GM21360 (cell line): ENCODE measurements at regions not wholly inside any gene's neighbourhood (a gene's known extent, or its start where the extent isn't known, plus 50 kb on each side); places are given as distances from the start of the nearest gene placed in this dataset.
"Not testable (repeated sequence)": the region's sequence is repeated elsewhere in the genome, so short reads cannot be mapped to it uniquely, and the experiment has no call there.

ENCODE experiments used
- ATAC-seq: cut with Tn5 transposase; IDR thresholded peaks from one replicate; pipeline ENCODE4 v1.9.1; 2021; ENCODE audit warnings: mild to moderate bottlenecking, moderate library complexity; ENCODE audit not compliant: unreplicated experiment

DNA sequence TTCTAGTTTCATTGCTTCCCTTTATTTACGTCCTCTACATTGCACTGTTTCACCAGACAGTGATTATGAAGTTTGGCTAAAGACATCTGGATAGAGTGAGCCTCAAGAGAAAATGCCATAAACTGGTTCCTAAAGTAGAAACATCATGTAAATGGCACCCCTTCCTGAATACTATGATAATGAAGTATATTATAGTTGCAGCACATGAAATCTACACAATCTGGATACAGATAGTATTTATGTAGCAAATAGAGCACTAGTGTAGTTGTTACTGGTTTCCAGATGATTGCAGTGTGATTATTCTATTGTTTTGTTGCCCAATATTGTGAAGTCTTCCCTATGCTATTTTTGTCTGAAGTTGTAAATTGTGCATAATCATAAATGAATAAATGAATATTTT, 2786.9 kb upstream of the PCDH20 start:
- ATAC-seq: no peak

DNA sequence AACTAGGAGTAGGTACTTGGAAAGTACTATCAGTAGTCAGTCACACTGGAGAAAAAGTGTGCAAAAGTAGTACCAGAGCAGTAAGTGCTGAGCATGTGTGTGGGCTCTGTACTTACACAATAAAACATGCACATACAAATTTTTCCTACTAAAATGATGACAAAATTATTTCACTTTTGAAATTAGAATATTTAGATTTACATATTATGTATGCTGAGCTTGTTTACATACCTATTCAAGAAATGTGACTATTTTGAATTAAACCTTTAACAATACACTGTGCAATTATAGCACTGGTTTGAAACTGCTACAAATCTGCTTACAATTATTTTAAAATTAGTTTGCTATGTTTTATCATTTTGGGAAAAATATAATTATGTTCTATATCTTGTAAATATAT, 2781.6 kb upstream of the PCDH20 start:
- no peak for ATAC-seq

DNA sequence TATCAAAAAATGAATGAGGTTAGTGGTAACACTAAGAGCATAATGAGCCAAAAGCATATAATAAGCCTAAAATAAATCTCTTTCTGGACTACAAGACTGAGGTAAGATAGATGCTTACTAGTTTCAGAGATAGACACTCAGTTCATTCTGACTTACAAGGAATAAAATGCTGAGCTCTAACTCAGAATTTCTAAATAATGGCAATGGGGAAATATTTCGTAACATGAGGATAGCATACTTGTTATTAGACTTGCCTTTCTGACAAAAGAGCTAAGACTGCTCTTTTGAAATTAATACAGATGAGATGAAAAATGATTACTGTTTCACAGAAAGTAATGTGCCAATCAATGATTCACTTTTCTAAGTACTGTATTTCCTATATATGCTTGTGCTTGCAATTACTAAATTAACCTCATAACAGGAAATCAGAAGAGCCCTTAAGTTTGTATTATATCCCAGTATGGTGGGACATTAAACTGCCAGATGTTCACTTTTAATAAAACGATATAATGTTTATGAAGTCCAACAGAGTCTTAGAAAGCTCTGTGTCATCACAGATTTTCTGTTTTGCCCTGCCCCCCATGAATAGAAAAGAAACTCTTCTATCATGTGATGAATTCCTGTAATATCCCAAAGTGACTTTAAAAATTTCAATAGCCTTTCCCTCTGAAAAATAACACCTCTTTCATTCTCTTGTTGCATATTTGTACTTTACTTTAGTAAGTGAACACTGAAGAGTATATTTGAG, 2771.0 kb upstream of the PCDH20 start:
- ATAC-seq: no peak

DNA sequence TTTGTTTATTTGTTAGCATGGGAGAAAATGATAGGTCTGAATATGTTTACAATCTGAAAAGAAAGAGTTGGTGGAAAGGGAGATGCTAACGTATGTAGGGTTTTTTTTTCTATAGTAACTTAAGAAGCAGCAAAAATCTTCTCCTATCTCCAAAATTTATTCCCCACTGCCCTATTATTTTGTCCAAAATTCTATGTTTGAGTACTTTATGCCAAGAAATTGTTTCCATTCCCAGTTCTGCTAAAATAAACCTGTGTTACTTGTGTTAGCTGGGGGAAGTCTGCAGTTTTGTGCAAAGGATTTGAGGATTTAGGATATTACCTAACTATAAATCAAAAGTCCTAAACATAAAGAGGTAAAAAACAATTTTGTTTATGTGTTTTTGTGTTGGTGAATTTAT, 2770.4 kb upstream of the PCDH20 start:
- no peak for ATAC-seq

DNA sequence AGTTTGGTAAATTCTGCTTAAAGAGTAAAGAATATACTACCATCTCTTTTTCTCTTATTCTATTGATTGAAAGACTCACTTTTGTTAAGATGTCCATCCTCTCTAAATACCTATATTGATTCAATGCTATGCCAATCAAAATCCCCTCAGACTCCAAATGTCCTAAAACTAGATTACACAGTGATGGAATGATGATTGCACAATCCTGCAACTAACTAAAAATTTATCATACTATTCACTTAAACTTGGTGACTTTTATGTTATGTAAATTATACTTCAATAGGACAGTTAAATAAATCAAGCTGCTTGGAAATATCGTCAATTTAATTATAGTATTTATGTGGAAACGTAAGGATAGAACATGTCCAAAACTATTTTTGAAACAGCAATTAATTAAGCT, 2765.1 kb upstream of the PCDH20 start:
- ATAC-seq: no peak

DNA sequence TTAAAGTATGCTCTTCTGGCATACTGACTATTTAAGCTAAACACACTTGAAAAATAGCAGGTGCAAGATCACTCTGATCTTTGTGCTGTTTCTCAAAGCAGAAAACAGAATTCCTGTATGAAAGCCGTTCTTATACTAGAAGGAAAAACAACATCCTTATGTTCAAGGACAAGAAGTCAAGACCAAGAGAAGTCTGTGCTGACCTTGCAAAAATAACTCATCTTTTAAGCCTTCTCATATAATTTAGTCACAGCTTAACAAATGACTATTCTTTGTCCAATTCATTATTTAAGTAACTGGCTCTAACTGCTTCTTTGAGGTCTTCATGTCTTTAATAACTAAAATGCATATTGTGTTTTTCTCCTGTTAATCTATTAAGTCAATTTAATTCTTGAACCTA, 2750.2 kb upstream of the PCDH20 start:
- no peak for ATAC-seq

DNA sequence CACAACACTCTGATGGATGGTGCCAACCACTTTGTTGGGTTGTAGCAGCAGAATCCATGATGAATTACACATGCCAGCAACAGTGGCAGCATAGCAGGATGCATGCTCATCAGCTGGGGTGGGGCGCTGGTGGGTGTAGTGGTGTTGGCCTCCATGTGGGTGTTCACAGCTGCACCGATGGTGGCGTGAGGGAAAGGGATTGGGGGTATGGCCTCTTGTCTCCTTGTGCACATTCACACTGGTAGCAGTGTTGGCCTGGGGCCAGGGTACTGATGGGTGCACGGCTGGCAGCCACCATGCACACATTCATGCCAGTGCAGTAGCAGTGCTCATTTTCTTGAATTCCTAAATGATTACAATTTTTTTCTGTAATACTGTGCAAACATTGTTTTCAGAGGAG, 2748.8 kb upstream of the PCDH20 start:
- ATAC-seq: no peak

DNA sequence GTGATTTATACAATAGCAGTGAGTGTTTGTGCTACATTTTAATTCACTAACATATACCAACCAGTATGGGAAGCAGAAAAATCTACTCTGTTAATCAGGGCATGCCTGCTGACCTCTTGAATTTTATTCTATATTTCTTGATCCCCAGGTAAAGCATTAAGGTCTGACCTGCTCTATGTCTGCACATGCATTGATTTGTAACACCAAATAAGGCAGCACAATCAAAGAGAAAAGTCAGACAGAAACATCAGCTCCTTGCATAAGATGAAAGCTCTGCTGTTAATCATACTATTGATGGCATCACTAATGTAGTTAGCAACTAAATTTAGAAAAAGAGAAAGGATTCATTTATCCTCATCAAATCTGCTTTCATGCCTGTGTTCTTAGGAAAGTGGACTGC, 2744.8 kb upstream of the PCDH20 start:
- ATAC-seq: no peak

DNA sequence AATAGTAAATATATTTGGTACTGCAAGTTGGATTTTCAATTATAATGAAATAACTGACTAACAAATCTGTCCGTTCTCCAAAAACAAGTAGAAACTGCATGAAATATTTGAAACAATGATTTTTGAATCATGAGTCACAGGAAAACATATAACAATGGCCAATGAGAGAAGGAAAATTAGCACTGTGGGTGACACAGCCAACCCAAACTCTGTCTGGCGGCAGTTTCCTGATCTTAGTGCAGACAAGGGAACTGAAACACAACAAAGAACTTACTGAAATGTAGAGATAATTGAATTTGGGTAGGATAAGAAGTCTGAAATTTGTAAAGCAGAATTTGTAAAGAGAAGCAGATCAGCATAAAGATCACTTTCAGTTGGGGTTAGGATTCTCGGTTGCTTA, 2743.3 kb upstream of the PCDH20 start:
- ATAC-seq: no peak

DNA sequence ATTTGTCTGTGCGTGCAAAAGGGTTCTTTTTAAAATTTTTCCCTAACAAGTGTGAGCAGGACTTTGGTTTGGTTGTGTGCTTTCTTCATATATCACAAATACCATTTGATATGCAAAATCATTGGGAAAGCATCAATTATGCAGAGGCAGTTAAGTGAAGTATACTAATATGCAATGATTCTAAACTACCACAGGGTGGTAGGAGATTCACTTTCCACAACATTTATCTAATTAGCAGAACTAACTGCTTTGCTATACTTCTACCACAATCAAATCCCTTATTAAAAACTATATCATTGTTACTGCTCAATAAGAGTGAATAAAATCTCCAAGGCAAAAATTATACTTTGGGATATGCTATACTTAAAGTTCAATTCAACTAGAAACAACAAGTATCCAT, 2738.9 kb upstream of the PCDH20 start:
- ATAC-seq: no peak

DNA sequence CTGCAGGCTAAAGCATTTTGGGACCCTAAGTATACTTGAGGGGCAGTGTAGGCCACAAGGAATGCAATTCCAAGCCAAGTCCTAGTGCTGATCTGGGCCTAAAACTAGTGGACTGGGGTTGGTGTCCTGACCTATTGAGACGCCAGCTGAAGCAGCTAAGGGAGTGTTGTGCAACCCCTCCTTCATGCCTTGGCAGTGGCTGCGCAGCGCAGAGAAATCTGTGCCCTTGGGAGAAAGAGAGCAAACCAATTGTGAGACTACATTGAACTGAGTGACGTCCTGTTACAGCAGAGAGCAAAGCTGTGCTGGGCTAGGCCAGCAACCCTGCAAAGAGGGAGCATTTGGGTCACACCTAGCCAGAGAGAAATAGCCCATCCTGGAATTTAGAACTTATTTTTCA, 2715.0 kb upstream of the PCDH20 start:
- ATAC-seq: no peak

DNA sequence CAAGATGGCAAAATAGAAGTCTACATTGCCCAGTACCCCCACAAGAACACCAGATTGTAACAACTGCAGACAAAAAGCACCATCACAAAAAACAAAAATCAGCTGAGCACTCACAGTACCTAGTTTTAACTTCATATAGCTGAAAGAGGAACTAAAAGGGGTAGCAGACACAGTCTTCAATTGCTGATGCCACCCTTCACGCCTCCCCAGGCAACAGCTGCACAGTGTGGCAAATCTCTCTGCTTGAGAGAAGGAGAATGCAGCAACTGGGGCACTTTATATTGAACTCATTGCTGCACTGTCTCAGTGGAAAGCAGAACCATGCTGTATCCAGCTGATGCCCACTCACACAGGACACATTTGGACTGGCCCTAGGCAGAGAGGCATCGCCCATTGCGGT, 2714.5 kb upstream of the PCDH20 start:
- ATAC-seq: no peak

DNA sequence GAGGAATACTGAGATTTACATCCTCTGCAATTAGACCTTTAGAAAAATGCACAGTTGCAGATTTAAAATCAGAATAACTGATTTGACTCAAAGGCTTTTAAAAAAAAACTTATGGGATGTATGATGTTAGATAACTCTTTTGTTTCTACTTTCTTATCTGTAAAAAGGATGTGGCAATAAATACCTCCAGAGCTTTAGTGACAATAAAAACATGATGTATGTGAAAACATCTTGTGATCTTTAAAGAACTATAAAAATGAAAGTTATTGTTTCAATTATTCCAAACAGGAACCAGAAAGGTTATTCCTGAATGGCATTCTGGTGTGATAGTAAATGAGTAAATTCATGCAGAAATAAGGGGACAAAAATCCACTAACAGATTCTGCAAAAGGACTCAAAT, 2712.2 kb upstream of the PCDH20 start:
- no peak for ATAC-seq

DNA sequence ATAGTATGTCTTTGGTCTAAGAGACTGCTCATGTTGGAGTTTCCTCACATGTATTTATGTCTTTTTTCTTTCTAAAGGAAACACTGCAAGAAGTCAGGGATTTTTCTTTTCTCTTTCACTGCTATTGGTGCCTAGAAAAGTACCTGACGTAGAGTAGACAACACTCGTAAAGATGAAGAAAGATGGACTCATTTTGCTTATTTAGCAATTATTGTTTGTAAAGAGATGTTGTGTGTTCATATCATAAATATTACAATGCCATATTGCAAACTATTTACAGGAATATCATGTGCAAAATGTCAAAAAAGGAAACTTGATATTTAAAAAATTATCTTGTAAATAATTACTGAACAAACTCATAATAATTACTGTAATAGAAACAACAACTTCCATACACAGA, 2711.5 kb upstream of the PCDH20 start:
- no peak for ATAC-seq

DNA sequence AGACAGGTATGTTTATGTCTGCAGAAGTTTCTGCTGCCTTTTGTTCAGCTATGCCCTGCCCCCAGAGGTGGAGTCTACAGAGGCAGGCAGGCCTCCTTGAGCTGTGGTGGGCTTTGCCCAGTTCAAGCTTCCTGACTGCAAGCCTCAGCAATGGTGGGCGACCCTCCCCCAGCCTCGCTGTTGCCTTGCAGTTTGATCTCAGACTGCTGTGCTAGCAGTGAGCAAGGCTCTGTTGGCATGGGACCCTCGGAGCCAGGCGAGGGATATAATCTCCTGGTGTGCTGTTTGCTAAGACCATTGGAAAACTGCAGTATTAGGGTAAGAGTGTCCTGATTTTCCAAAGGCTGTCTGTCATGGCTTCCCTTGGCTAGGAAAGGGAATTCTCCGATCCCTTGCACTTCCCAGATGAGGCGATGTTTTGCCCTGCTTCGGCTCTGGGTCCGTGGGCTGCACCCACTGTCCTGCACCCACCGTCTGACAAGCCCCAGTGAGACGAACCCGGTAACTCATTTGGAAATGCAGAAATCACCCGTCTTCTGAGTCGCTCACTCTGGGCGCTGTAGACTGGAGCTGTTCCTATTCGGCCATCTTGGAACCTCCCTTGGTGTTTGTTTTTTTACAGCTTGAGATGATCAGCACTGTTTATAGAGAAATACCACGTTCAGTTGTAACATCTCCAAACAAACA, 2705.5 kb upstream of the PCDH20 start:
- ATAC-seq: not testable (repeated sequence)

DNA sequence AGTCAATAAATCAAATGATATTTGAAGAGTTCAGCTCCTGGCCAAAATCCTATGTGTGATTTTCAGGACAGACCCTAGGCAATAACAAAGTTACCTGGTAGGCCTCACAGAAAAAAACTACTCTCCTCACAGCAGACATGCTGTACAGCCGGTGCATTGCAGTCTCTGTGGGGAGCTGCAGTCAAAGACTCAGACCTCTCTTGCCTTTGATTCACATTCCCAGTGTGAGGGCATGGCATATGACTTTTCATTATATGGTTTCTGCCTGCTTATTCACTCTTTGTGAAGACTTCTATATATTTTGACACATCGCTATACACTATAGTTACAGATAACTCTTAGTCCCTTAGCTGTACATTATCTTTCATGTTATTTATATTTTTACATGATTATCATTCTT, 2684.3 kb upstream of the PCDH20 start:
- no peak for ATAC-seq

DNA sequence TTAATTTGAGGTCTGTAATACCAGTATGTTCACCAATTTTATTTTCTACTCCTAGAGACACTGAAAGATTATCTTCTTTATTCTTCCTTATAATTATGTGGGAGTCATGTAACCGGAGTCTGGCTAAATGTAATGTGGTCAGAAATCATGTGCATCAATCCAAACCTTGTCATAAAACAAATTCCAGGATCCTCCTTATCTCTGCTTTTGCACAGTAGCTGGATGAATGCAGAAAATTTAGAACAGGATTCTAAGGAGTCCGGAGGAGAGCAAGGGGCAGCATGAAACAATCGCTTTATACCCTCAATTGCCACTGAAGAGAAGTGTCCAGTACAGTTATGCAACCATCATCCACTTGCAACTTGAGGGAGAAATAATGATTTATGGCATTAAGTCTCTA, 2674.7 kb upstream of the PCDH20 start:
- no peak for ATAC-seq

DNA sequence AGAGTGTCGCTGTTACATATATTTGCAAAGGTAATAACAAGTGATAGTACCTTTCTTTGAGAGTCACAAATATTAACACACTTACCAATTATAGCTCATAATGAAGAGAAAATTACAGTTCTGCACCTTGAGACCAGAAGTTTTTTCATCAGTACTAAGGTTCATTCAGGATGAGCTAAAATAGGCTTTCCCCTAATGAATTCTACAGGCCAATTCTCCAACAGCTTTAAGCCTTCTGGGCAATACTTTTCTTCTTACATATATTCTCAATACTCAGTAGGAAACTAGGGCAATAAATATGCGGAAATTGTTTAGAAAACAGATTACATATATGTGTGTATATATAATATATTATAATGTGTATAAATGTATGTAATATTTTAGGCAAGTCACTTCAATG, 2672.8 kb upstream of the PCDH20 start:
- no peak for ATAC-seq

DNA sequence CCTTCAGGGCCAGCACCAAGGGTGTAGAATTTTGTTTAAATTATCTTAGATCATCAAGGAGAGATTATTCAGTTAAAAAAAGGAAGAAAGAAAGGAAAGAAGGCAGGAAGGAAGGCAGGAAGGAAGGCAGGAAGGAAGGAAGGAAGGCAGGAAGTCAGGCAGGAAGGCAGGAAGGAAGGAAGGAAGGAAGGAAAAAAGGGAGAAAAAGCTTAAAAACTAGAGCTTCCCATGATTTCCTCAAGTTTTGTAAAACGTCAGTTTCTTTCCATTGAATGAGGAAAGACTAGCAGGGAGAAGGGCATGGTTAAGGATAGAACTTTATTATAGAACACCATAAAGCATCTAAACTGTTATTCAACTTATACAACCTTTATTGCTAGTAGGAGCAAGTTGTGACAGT, 2672.0 kb upstream of the PCDH20 start:
- no peak for ATAC-seq

DNA sequence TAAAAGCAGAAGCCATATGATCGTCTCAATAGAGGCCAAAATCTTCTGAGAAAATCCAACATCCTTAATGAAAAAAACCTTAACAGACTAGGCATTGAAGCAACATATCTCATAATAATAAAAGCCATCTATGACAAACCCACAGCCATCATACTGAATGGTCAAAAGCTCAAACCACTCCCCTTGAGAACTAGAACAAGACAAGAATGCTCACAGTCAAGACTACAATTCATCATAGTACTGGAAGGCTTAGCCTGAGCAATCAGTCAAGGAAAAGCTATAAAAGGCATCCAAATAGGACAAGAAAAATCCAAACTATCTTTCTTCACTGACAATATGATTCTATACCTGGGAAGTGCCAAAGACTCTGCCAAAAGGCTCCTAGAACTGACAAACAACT, 2668.2 kb upstream of the PCDH20 start:
- ATAC-seq: no peak

DNA sequence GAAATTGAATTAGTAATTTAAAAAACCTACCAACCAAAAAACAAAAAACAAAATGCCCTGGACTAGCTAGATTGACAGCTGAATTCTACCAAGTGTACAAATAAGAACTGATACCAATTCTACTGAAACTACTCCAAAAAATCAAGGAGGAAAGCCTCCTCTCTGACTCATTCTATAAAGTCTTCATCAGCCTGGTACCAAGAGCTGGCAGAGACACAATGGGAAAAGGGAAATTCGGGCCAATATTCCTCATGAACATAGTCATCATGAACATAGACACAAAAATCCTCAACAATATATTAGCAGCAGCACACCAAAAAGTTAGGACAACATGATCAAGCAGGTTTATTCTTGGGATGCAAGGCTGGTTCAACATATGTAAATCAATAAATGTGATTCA, 2667.7 kb upstream of the PCDH20 start:
- no peak for ATAC-seq

DNA sequence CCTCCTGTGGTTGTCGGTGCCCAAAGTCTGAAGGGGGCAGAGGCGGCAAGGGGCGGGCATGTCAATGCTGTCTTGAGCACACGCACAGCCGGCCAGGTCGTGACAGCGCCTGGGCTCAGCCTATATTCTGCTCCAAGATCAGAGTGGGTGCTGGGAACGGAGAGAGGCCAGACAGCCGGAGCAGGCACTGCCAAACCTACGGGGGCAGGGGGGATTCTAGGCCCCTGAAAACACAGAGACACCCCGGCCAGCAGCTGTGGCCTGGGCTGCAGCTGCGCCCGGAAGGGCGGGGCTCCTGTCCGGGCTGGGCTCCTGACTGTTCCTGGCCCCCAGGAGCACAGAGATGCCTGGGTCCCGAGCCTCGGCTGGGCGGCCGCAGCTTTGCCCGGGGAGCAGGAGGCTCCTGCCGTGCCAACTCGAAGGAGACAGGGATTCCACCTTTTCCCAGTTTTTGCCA, 2662.9 kb upstream of the PCDH20 start:
- no peak for ATAC-seq

DNA sequence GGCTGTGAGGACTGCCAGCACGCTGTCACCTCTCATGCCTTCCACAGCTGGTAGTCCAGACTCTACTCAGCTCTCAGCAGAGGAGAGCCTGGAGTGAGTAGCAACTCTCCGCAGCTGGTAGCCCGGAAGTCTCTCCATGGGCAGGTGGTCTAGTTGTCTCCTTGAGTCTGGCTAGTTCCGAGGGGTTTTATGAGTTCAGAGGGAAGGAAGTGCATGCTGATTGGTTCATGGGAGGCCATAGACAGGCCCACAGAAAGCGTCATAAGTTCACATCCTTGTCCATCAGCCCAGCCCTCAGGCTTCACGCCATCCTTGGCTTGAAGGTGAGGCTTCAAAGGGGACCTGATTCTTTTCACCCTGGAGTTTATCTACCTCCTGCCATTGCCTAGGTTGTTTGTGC, 2662.4 kb upstream of the PCDH20 start:
- no peak for ATAC-seq
